ENCODE measurements at regions not wholly inside any gene's neighbourhood (a gene's known extent, or its start where the extent isn't known, plus 50 kb on each side); places are given as distances from the start of the nearest gene placed in this dataset.
"Not testable (repeated sequence)": the region's sequence is repeated elsewhere in the genome, so short reads cannot be mapped to it uniquely, and the experiment has no call there.

DNA sequence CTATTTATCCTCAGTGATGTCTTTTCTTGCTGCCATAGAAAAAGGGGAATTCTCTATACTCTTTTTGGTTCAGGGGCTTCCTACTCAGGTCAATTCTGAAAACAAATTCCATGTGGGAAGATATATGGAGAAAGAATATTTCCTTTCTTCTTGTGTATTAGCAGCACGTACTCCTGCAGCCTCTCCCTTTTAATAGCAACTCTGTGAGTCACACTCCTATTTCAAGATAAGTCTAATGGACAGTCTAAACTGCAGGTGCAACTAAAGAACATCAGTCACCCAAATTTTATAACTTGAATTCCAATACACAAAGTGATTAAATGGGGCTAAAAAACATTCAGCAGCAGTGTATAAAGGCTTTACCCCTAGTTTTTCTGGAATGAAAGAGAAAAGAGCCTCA is 942.2 kb downstream of the CNTNAP5 start:
- ATAC-seq (replicated peaks; ENCODE audit: extremely low read depth, poor library complexity, severe bottlenecking) (no peak), DNase-seq (ENCODE audit: low spot score in 2 of 2) (no peak)
- Mint-ChIP-seq H3K36me3 (ENCODE audit: insufficient read depth) (no peaks in the 10 kb centered on the region), H3K9me3 (peaks cover 15% of the 10 kb centered on the region), H3K4me1 (no peaks in the 10 kb centered on the region), H3K4me3 (no peak overlapping the region), H3K27ac (ENCODE audit: low read depth) (no peak overlapping the region), H3K27me3 (no peaks in the 10 kb centered on the region)

DNA sequence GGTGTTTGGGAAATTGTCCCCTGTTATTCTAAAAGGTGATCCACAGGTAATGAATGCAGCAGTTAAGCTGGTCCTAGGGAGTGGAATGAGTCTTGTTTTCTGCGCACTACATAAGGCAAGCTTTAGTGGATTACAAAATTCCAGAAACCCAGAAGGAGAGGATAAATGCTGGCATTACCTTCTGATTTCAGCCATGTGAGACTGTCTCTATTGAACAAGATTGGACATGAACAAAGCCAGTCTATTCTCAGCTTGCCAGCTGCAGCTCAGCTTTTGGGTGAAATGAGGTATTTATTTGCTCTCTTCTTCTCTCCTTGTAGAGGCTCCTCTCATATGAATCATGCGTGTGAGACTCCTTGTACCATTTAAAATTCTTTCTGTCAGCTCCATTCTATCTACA is 944.9 kb downstream of the CNTNAP5 start:
- H3K27ac Mint-ChIP-seq (ENCODE audit: low read depth): no peak overlapping the region
- peaks cover 12% of the 10 kb centered on the region for H3K9me3 Mint-ChIP-seq
- no peaks in the 10 kb centered on the region for H3K4me1 Mint-ChIP-seq
- no peaks in the 10 kb centered on the region for H3K27me3 Mint-ChIP-seq
- ATAC-seq (replicated peaks; ENCODE audit: extremely low read depth, poor library complexity, severe bottlenecking) (no peak), DNase-seq (ENCODE audit: low spot score in 2 of 2) (no peak)
- no peak overlapping the region for H3K4me3 Mint-ChIP-seq
- no peaks in the 10 kb centered on the region for H3K36me3 Mint-ChIP-seq (ENCODE audit: insufficient read depth)

DNA sequence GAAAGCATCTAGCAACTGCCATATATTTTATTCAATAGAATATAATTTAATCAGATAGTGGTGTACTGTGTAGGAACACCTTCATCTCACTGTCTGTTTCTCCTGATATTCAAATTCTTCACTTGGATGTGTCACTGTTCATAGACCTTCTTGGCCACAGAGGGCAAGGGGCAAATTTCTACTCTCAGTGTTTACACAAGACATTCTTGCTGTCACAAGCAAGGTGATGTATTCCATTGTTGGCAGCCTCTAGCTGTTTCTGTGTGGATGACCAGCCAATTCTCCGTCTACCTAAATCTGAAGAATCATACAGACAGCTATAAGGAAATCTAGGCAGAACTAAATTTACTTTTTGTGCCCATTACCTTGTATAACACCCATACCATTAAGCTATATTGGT is 948.3 kb downstream of the CNTNAP5 start:
- H3K4me1 Mint-ChIP-seq: no peaks in the 10 kb centered on the region
- peaks cover 20% of the 10 kb centered on the region for H3K9me3 Mint-ChIP-seq
- no peak overlapping the region for H3K4me3 Mint-ChIP-seq
- ATAC-seq (replicated peaks; ENCODE audit: extremely low read depth, poor library complexity, severe bottlenecking): no peak
- no peak overlapping the region for H3K27ac Mint-ChIP-seq (ENCODE audit: low read depth)
- DNase-seq (ENCODE audit: low spot score in 2 of 2): no peak
- H3K36me3 Mint-ChIP-seq (ENCODE audit: insufficient read depth): no peaks in the 10 kb centered on the region
- no peaks in the 10 kb centered on the region for H3K27me3 Mint-ChIP-seq

DNA sequence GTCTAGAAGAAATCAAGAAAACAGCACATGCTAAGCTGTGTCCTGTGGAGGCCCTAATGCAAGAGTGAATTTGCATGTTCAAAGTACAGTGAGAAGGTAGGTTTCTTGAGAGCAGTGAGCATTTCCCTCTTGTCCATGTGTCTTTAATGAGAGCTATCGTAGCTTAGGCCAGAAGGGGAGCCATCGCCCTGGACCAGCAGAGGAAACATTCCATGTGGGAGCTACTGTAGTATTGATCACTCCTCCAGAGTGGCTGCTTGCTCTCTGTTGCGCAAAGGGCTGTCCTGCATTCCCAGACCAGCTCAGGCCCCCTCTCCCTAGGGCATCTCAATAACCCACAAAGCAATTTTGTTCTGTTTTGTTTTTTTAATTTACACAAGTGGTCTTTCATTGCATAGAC is 950.1 kb downstream of the CNTNAP5 start:
- no peaks in the 10 kb centered on the region for H3K27me3 Mint-ChIP-seq
- H3K9me3 Mint-ChIP-seq: peaks cover 14% of the 10 kb centered on the region
- no peaks in the 10 kb centered on the region for H3K36me3 Mint-ChIP-seq (ENCODE audit: insufficient read depth)
- no peaks in the 10 kb centered on the region for H3K4me1 Mint-ChIP-seq
- H3K27ac Mint-ChIP-seq (ENCODE audit: low read depth): no peak overlapping the region
- no peak for ATAC-seq (replicated peaks; ENCODE audit: extremely low read depth, poor library complexity, severe bottlenecking)
- H3K4me3 Mint-ChIP-seq: no peak overlapping the region
- DNase-seq (ENCODE audit: low spot score in 2 of 2): no peak

DNA sequence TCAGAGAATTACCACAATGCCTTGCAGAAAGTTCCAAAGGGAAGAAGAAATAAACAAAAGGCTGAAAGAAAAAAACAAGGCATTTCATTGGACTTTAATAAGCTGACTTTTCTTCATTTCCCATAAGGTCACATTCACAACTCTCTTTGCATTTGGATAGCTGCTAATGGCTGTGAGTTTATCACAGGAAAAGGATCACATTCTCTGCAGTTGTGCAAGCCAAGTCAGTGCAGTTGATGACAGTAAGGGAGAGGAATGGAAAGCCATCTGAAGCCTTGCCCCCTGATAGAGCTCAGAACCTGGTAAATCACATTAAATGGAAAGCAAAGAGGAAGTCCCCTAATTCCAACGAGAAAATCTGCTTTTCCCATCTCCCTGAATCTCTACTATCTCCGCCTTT is 950.6 kb downstream of the CNTNAP5 start:
- DNase-seq (ENCODE audit: low spot score in 2 of 2) (no peak), ATAC-seq (replicated peaks; ENCODE audit: extremely low read depth, poor library complexity, severe bottlenecking) (no peak)
- H3K4me3 Mint-ChIP-seq: no peak overlapping the region
- H3K27ac Mint-ChIP-seq (ENCODE audit: low read depth): no peak overlapping the region
- H3K36me3 Mint-ChIP-seq (ENCODE audit: insufficient read depth): no peaks in the 10 kb centered on the region
- H3K27me3 Mint-ChIP-seq: no peaks in the 10 kb centered on the region
- H3K4me1 Mint-ChIP-seq: no peaks in the 10 kb centered on the region
- H3K9me3 Mint-ChIP-seq: peaks cover 14% of the 10 kb centered on the region

DNA sequence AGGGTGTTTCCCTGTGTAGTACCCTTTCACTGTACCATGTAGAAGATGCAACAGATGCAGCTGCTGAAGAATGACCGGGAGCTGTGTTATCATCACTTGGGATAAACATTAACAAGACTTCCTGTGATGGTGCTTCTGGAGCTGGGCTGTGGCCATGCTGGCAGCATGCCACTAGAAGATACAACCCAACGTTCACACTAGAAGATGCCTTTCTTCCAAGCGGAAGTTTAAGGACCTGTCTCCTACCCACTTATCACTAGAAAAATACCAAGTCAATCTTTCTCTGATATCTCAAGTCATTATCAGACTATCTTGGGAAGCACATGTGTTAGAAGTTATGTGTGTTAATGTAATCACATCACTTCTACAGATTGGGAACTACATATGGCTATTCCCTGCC is 953.5 kb downstream of the CNTNAP5 start:
- ATAC-seq (replicated peaks; ENCODE audit: extremely low read depth, poor library complexity, severe bottlenecking) (no peak), DNase-seq (ENCODE audit: low spot score in 2 of 2) (no peak)
- peaks cover 14% of the 10 kb centered on the region for H3K9me3 Mint-ChIP-seq
- no peak overlapping the region for H3K4me3 Mint-ChIP-seq
- H3K36me3 Mint-ChIP-seq (ENCODE audit: insufficient read depth): no peaks in the 10 kb centered on the region
- no peaks in the 10 kb centered on the region for H3K4me1 Mint-ChIP-seq
- H3K27ac Mint-ChIP-seq (ENCODE audit: low read depth): no peak overlapping the region
- H3K27me3 Mint-ChIP-seq: no peaks in the 10 kb centered on the region

DNA sequence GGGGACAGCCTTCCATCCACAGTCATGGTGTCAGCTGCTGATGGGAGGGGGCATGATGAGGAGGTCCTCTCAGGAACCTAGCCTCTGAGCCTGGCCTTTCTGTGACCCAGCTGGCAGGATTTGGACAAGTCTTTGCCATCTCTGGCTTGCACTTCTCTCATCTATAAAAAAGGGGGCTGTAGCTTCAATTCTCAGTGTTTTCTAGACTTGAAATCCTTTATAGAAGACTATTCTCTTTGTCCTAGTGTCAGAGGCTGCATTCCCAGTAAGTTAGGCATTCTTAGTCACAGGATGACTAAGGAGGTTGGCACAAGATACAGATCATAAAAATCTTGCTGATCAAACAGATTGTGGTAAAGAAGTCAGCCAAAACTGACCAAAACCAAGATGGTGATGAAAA is 958.5 kb downstream of the CNTNAP5 start:
- peaks cover 11% of the 10 kb centered on the region for H3K9me3 Mint-ChIP-seq
- ATAC-seq (replicated peaks; ENCODE audit: extremely low read depth, poor library complexity, severe bottlenecking): no peak
- H3K4me1 Mint-ChIP-seq: no peaks in the 10 kb centered on the region
- DNase-seq (ENCODE audit: low spot score in 2 of 2): no peak
- H3K36me3 Mint-ChIP-seq (ENCODE audit: insufficient read depth): no peaks in the 10 kb centered on the region
- no peak overlapping the region for H3K27ac Mint-ChIP-seq (ENCODE audit: low read depth)
- H3K4me3 Mint-ChIP-seq: no peak overlapping the region
- H3K27me3 Mint-ChIP-seq: no peaks in the 10 kb centered on the region

DNA sequence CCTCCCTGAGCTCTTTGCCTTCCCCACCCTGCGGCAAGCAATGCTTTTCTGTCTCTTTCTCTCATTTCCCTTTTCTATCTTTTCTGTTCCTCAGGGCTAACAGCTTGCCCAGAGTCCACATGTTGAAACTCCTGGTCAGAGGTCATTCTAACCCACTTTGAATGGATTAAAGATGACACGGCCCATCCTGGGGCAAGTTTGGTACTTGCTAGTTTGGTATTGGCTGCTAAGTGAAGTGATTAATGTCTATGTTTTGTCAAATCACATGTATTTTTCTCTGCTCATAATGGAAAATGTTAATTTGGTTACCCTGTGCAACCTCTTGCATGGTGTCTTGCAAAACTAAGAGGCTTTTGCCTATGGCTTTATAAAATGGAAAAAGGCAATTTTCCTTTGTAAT is 960.2 kb downstream of the CNTNAP5 start:
- ATAC-seq (replicated peaks; ENCODE audit: extremely low read depth, poor library complexity, severe bottlenecking) (no peak), DNase-seq (ENCODE audit: low spot score in 2 of 2) (no peak)
- no peak overlapping the region for H3K27ac Mint-ChIP-seq (ENCODE audit: low read depth)

DNA sequence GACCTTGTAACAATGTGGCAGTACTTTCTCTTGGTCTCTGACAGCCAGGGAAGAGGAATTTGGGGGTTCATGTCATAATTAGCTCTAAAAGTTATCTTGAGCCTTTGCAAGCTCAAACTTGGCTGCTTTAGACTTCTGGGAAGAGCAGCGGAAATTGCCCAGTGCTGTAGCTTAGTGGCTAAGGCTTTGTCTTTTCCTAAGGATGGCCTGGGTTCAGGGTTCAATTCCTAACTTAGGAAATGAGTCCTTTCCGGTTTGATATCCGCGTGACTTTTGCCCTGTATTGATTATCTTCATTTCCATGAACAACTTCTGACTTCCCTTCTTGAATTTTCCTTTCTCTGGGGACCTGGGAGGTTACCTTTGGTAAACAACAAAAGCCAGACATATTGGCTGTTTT is 961.0 kb downstream of the CNTNAP5 start:
- Mint-ChIP-seq H3K27ac (ENCODE audit: low read depth) (no peak overlapping the region), H3K27me3 (no peaks in the 10 kb centered on the region), H3K36me3 (ENCODE audit: insufficient read depth) (no peaks in the 10 kb centered on the region), H3K4me1 (no peaks in the 10 kb centered on the region), H3K9me3 (peaks cover 7% of the 10 kb centered on the region), H3K4me3 (no peak overlapping the region)
- no peak for ATAC-seq (replicated peaks; ENCODE audit: extremely low read depth, poor library complexity, severe bottlenecking)
- no peak for DNase-seq (ENCODE audit: low spot score in 2 of 2)

More for the DNA sequence above, 960.2 kb downstream of the CNTNAP5 start:
- no peak overlapping the region for H3K4me3 Mint-ChIP-seq
- no peaks in the 10 kb centered on the region for H3K4me1 Mint-ChIP-seq
- H3K36me3 Mint-ChIP-seq (ENCODE audit: insufficient read depth): no peaks in the 10 kb centered on the region
- H3K27me3 Mint-ChIP-seq: no peaks in the 10 kb centered on the region
- peaks cover 11% of the 10 kb centered on the region for H3K9me3 Mint-ChIP-seq

DNA sequence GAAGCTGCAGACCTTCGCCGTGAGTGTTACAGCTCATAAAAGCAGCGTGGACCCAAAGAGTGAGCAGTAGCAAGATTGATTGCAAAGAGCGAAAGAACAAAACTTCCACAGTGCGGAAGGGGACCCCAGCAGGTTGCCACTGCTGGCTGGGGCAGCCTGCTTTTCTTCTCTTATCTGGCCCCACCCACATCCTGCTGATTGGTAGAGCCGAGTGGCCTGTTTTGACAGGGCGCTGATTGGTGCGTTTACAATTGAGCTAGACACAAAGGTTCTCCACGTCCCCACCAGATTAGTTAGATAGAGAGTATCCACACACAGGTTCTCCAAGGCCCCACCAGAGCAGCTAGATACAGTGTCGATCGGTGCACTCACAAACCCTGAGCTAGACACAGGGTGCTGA is 961.8 kb downstream of the CNTNAP5 start:
- H3K36me3 Mint-ChIP-seq (ENCODE audit: insufficient read depth); H3K27me3 Mint-ChIP-seq; H3K4me3 Mint-ChIP-seq; H3K9me3 Mint-ChIP-seq; H3K27ac Mint-ChIP-seq (ENCODE audit: low read depth); H3K4me1 Mint-ChIP-seq; ATAC-seq (replicated peaks; ENCODE audit: extremely low read depth, poor library complexity, severe bottlenecking); DNase-seq (ENCODE audit: low spot score in 2 of 2): not testable (repeated sequence)

DNA sequence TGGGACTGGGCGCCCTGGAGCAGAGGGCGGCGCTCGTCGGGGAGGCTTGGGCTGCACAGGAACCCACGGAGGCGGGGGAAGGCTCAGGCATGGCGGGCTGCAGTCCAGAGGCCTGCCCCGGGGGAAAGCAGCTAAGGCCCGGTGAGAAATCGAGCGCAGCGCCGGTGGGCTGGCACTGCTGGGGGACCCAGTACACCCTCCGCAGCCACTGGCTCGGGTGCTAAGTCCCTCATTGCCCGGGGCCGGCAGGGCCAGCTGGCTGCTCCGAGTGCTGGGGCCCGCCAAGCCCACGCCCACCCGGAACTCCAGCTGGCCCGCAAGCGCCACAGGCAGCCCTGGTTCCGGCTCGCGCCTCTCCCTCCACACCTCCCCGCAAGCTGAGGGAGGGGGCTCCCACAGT is 962.3 kb downstream of the CNTNAP5 start:
- H3K4me1 Mint-ChIP-seq; H3K27ac Mint-ChIP-seq (ENCODE audit: low read depth); H3K27me3 Mint-ChIP-seq; H3K36me3 Mint-ChIP-seq (ENCODE audit: insufficient read depth); ATAC-seq (replicated peaks; ENCODE audit: extremely low read depth, poor library complexity, severe bottlenecking); DNase-seq (ENCODE audit: low spot score in 2 of 2); H3K9me3 Mint-ChIP-seq; H3K4me3 Mint-ChIP-seq: not testable (repeated sequence)

DNA sequence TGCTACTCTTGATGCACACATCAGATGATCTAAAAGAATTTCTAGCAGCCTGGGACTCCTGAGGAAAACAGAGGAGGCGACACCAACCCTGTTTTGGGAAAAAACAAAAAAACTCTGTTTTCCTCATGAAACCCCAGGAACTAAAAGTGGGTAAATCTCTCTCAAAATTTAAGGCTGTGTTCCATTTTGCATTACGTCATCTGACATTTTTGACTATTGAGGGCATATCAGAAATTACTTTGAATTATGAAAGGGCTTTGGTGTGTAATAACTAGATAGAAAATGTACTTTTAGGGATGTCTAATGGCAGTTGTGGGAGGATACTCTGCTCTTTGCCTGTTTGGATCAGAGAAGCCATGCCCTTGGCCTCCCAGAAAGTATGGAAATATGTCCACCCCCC is 963.0 kb downstream of the CNTNAP5 start:
- H3K36me3 Mint-ChIP-seq (ENCODE audit: insufficient read depth): no peaks in the 10 kb centered on the region
- H3K4me1 Mint-ChIP-seq: no peaks in the 10 kb centered on the region
- H3K9me3 Mint-ChIP-seq: peaks cover 6% of the 10 kb centered on the region
- ATAC-seq (replicated peaks; ENCODE audit: extremely low read depth, poor library complexity, severe bottlenecking) (no peak), DNase-seq (ENCODE audit: low spot score in 2 of 2) (no peak)
- H3K4me3 Mint-ChIP-seq: no peak overlapping the region
- H3K27me3 Mint-ChIP-seq: no peaks in the 10 kb centered on the region
- H3K27ac Mint-ChIP-seq (ENCODE audit: low read depth): no peak overlapping the region

DNA sequence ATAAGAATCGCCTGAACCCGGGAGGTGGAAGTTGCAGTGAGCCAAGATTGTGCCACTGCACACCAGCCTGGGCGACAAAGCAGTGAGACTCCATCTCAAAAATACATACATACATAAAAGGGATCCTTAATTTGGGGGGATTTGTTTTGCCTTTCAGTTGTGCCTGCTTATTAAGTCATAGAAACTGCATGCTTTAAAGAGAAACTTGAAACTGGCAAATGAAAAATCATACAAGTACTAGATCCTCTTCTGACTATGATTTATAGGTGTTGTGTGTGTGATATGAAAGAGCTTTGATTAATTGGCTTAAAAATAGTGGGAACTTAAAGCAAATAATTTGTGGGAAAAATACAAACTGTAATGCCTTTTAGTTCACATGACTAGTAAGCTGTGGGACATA is 963.7 kb downstream of the CNTNAP5 start:
- no peak overlapping the region for H3K4me3 Mint-ChIP-seq
- DNase-seq (ENCODE audit: low spot score in 2 of 2): no peak
- no peaks in the 10 kb centered on the region for H3K27me3 Mint-ChIP-seq
- no peaks in the 10 kb centered on the region for H3K4me1 Mint-ChIP-seq
- no peak for ATAC-seq (replicated peaks; ENCODE audit: extremely low read depth, poor library complexity, severe bottlenecking)
- no peaks in the 10 kb centered on the region for H3K36me3 Mint-ChIP-seq (ENCODE audit: insufficient read depth)
- peaks cover 6% of the 10 kb centered on the region for H3K9me3 Mint-ChIP-seq
- H3K27ac Mint-ChIP-seq (ENCODE audit: low read depth): no peak overlapping the region

DNA sequence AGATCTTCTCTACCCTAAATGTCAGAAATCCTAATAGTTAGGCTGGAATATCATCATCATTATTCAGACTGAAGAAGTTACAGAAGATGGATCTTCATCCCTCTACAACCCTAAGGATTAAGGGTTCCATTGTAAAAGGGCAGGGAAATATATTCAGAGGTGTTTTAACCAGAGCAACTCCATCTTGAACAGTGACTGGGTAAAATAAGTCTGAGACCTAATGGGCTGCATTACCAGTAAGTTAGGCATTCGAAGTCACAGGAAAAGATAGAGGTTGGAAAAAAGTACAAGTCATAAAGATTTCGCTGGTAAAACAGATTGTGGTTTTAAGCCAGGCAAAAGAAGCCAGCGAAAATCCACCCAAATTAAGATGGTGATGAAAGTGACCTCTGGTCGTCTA is 968.7 kb downstream of the CNTNAP5 start:
- Mint-ChIP-seq H3K27ac (ENCODE audit: low read depth) (no peak overlapping the region), H3K4me3 (no peak overlapping the region), H3K27me3 (no peaks in the 10 kb centered on the region), H3K36me3 (ENCODE audit: insufficient read depth) (no peaks in the 10 kb centered on the region), H3K4me1 (no peaks in the 10 kb centered on the region), H3K9me3 (peaks cover 6% of the 10 kb centered on the region)
- ATAC-seq (replicated peaks; ENCODE audit: extremely low read depth, poor library complexity, severe bottlenecking): no peak
- DNase-seq (ENCODE audit: low spot score in 2 of 2): no peak
